K562 (cell line): ENCODE measurements at regions not wholly inside any gene's neighbourhood (a gene's known extent, or its start where the extent isn't known, plus 50 kb on each side); places are given as distances from the start of the nearest gene placed in this dataset.

Source experiments
- ATAC-seq: fragments of 200-7000 bp; cut with Tn5 transposase; 3 replicates; pipeline ENCODE4 v1.9.1; 2020; ENCODE audit warnings: moderate library complexity
- BruUV-seq: library from RNA; stranded (reverse); fragments of 400-500 nt; replicated peaks from 2 replicates; lab custom pipeline; 2021; lab: Mats Ljungman, UMichigan
- CTCF ChIA-PET: fragments of 300-600 bp; formaldehyde crosslinking; extraction: SDS; loops from one replicate; lab custom pipeline; 2021; ENCODE audit warnings: low intra/inter-chr PET ratio; lab: Yijun Ruan, JAX
- POLR2A ChIA-PET: fragments of 300-600, 350-650 bp; sonication (Branson Sonifier 250); formaldehyde crosslinking; extraction: SDS; loops from one replicate; lab custom pipeline; 2021; ENCODE audit warnings: antibody characterized with exemption, inconsistent platforms; lab: Yijun Ruan, JAX
- DNase-seq, 4 experiments: peaks; one replicate each; pipeline versions ENCODE4 v3.0.0 to v3.0.0-alpha.2; 2011 to 2018; ENCODE audit warnings: low spot score in 3 of 4, mixed read lengths in 3 of 4; ENCODE audit errors: extremely low read depth in 1 of 4
- FAIRE-seq: peaks from 2 replicates; lab custom pipeline; 2011; peaks lifted over from hg19 to GRCh38; lab: Jason Lieb, UNC
- H2AFZ ChIP-seq: 2 replicates; pipeline ENCODE4 v1.6.0; 2011; ENCODE audit warnings: low read depth, low read length, control low read depth, inconsistent platforms
- H3K27ac ChIP-seq: fragments of 200-600 bp; 3 replicates; pipeline ENCODE4 v1.8.0; 2011; ENCODE audit warnings: low read depth, mild to moderate bottlenecking, control low read depth, inconsistent platforms, low read length, moderate library complexity, mixed read lengths; ENCODE audit errors: extremely low read depth
- H3K27me3 ChIP-seq, 2 experiments: fragments of 300-600 bp in 1 of 2; 2 replicates in 1 of 2; 3 replicates in 1 of 2; pipeline versions ENCODE4 v1.6.0 to v1.8.0; 2011; ENCODE audit warnings: inconsistent platforms in 2 of 2, low read length in 2 of 2, mild to moderate bottlenecking in 1 of 2, mixed read lengths in 1 of 2, moderate library complexity in 1 of 2; ENCODE audit not compliant: control insufficient read depth in 2 of 2, insufficient read depth in 2 of 2
- H3K36me3 ChIP-seq: fragments of 300-600 bp; 3 replicates; pipeline ENCODE4 v1.8.0; 2011; ENCODE audit warnings: mild to moderate bottlenecking, low read length, inconsistent platforms; ENCODE audit not compliant: control insufficient read depth, insufficient read depth
- H3K4me1 ChIP-seq, 2 experiments: fragments of 200-600 bp in 1 of 2; replicated peaks in 1 of 2; 2 replicates in 1 of 2; 3 replicates in 1 of 2; pipeline versions ENCODE4 v1.5.1 to v1.8.0; 2011; ENCODE audit warnings: inconsistent platforms in 2 of 2, low read length in 2 of 2, mild to moderate bottlenecking in 1 of 2, mixed read lengths in 1 of 2, moderate library complexity in 1 of 2; ENCODE audit not compliant: control insufficient read depth in 2 of 2, insufficient read depth in 2 of 2
- H3K4me2 ChIP-seq: 2 replicates; pipeline ENCODE4 v1.6.1; 2011; ENCODE audit warnings: low read length, control low read depth, inconsistent platforms, mixed read lengths; ENCODE audit not compliant: insufficient read depth
- H3K4me3 ChIP-seq: fragments of 200-600 bp; sonication (generic), shearing (Covaris generic); 2 replicates; pipeline ENCODE4 v1.5.1; 2016; ENCODE audit warnings: control low read depth, inconsistent platforms
- H3K79me2 ChIP-seq: fragments of 200-600 bp; 3 replicates; pipeline ENCODE4 v1.8.0; 2011; ENCODE audit warnings: low read length, inconsistent platforms; ENCODE audit not compliant: control insufficient read depth, insufficient read depth
- H3K9ac ChIP-seq, 2 experiments: 2 replicates each; pipeline versions ENCODE4 v1.6.0 to v1.6.1; 2011; ENCODE audit warnings: low read depth in 2 of 2, low read length in 2 of 2, control low read depth in 1 of 2, inconsistent platforms in 1 of 2, mild to moderate bottlenecking in 1 of 2, mixed read lengths in 1 of 2; ENCODE audit not compliant: insufficient read depth in 1 of 2
- H3K9me1 ChIP-seq: one replicate; pipeline ENCODE4 v1.6.0; 2011; ENCODE audit warnings: inconsistent platforms, mild to moderate bottlenecking, low read length, moderate library complexity; ENCODE audit not compliant: control insufficient read depth, insufficient read depth
- H3K9me3 ChIP-seq: replicated peaks from 2 replicates; pipeline ENCODE4 v1.5.1; 2011; ENCODE audit warnings: low read depth, low read length, inconsistent platforms; ENCODE audit not compliant: control insufficient read depth, insufficient read depth
- H4K20me1 ChIP-seq: replicated peaks from 2 replicates; pipeline ENCODE4 v1.6.1; 2011; ENCODE audit warnings: low read length, inconsistent platforms, mixed read lengths; ENCODE audit not compliant: control insufficient read depth, insufficient read depth
- CBFA2T2 ChIP-seq: fragments of 450-650 bp; conservative IDR thresholded peaks from 2 replicates; pipeline ENCODE4 v1.6.1; 2017; ENCODE audit warnings: mild to moderate bottlenecking
- CHD1 ChIP-seq: fragments of 200-600 bp; sonication (generic); IDR thresholded peaks from one replicate; pipeline ENCODE4 v1.6.1; 2012; ENCODE audit warnings: mild to moderate bottlenecking, moderate library complexity, low read length, inconsistent platforms
- CTCF ChIP-seq, 3 experiments: IDR thresholded peaks in 2 of 3; conservative IDR thresholded peaks in 1 of 3; 2 replicates each; pipeline ENCODE4 v1.5.1; 2011 to 2012; ENCODE audit warnings: low read length in 3 of 3, mild to moderate bottlenecking in 3 of 3, control low read depth in 2 of 3, improper control_type of control experiment in 1 of 3, inconsistent platforms in 1 of 3, low read depth in 1 of 3, mixed read lengths in 1 of 3, moderate library complexity in 1 of 3; ENCODE audit not compliant: insufficient read depth in 2 of 3
- CUX1 ChIP-seq: fragments of 200-800 bp; sonication (Bioruptor generic); IDR thresholded peaks from 2 replicates; pipeline ENCODE4 v1.6.1; 2016; ENCODE audit warnings: missing genetic modification characterization, missing compliant biosample characterization
- ESRRA ChIP-seq: fragments of 450-650 bp; IDR thresholded peaks from 2 replicates; pipeline ENCODE4 v1.6.1; 2014; ENCODE audit warnings: low read depth, mild to moderate bottlenecking, moderate library complexity, borderline replicate concordance
- MLX ChIP-seq, 2 experiments: fragments of 450-650 bp in 1 of 2; sonication (generic) in 1 of 2; formaldehyde crosslinking; conservative IDR thresholded peaks; 2 replicates each; pipeline versions ENCODE4 v1.4.0 to v1.8.1; 2020 to 2022; ENCODE audit warnings: mild to moderate bottlenecking in 1 of 2, missing genetic modification reagents in 1 of 2
- NUFIP1 ChIP-seq: fragments of 450-650 bp; IDR thresholded peaks from 2 replicates; pipeline ENCODE4 v1.6.1; 2018; ENCODE audit not compliant: partially characterized antibody
- PRMT5 ChIP-seq: sonication (generic); formaldehyde crosslinking; IDR thresholded peaks from 2 replicates; pipeline ENCODE4 v1.5.0; 2020; ENCODE audit warnings: missing genetic modification reagents
- RFX7 ChIP-seq: fragments of 250-450 bp; sonication (Bioruptor Pico); IDR thresholded peaks from 2 replicates; pipeline ENCODE4 v1.5.1; 2021; ENCODE audit warnings: mild to moderate bottlenecking
- ZNF174 ChIP-seq: fragments of 250-450 bp; sonication (Bioruptor Pico); IDR thresholded peaks from 2 replicates; pipeline ENCODE4 v1.4.0; 2020; ENCODE audit warnings: mild to moderate bottlenecking
- ZNF316 ChIP-seq: fragments of 450-650 bp; IDR thresholded peaks from 2 replicates; pipeline ENCODE4 v1.6.1; 2016
- ZNF347 ChIP-seq: fragments of 450-650 bp; formaldehyde crosslinking; IDR thresholded peaks from 2 replicates; pipeline ENCODE4 v1.4.0; 2020; ENCODE audit warnings: low read depth, mild to moderate bottlenecking, moderate library complexity
- ZNF561 ChIP-seq: fragments of 450-650 bp; formaldehyde crosslinking; conservative IDR thresholded peaks from 2 replicates; pipeline ENCODE4 v1.4.0; 2020; ENCODE audit warnings: mild to moderate bottlenecking, moderate library complexity
- ZNF766 ChIP-seq: fragments of 200-800 bp; sonication (Bioruptor generic); conservative IDR thresholded peaks from 2 replicates; pipeline ENCODE4 v1.6.1; 2016; ENCODE audit warnings: missing genetic modification characterization, missing compliant biosample characterization
- WGBS: fragments of 100-300 bp; shearing (Covaris generic); methylation state at CpG from one replicate; pipeline ENCODE4 v1.1.6; 2016; ENCODE audit warnings: low coverage, mixed read lengths; ENCODE audit not compliant: insufficient coverage; ENCODE audit errors: missing lambda C conversion rate; 5-methylcytosine and 5-hydroxymethylcytosine counted together
- in situ Hi-C: fragments of 300-500 bp; cut with MboI; formaldehyde crosslinking; loops from 4 replicates; pipeline ENCODE4 v1.15.0; 2018; ENCODE audit warnings: inconsistent platforms, mixed read lengths
- intact Hi-C: fragments of 100-400 bp; cut with micrococcal nuclease; formaldehyde crosslinking; loops from 2 replicates; pipeline ENCODE4 v1.14.2; 2022

- FAIRE-seq (no peak), DNase-seq (no peak), ATAC-seq (no peak)
- Histone ChIP-seq H3K79me2 (no peaks in the 10 kb centered on the region), H3K27me3 (no peaks in the 10 kb centered on the region), H3K4me2 (no peak overlapping the region), H3K4me1 (no peaks in the 10 kb centered on the region), H3K27ac (no peak overlapping the region), H3K9me3 (no peaks in the 10 kb centered on the region), H3K9ac (no peak overlapping the region), H3K9me1 (no peaks in the 10 kb centered on the region), H4K20me1 (no peaks in the 10 kb centered on the region), H2AFZ (no peak overlapping the region), H3K4me3 (no peak overlapping the region), H3K36me3 (no peaks in the 10 kb centered on the region)
- BruUV-seq = no TSS peak
- in situ Hi-C loops = no loop called here
- 0% methylated on average over 2 of the region's 2 CpGs for WGBS
- ChIA-PET CTCF (no interaction called here), POLR2A (no interaction called here)
- intact Hi-C loops = no loop called here
- TF ChIP-seq ZNF316 = no peak
- TF ChIP-seq CUX1 (CRISPR knock-in tag) = no peak
- TF ChIP-seq CBFA2T2 = no peak
- no peak for TF ChIP-seq RFX7 (CRISPR knock-in tag)
- TF ChIP-seq CTCF (IDR thresholded peaks at IDR 0.05 in 2 of 3, conservative IDR thresholded peaks at IDR 0.05 in 1 of 3; ENCODE audit: insufficient read depth in 2 of 3, low read depth in 1 of 3, low read length in 3 of 3) = no peak
- TF ChIP-seq PRMT5 = no peak
- TF ChIP-seq ZNF561 = no peak
- no peak for TF ChIP-seq CHD1
- TF ChIP-seq MLX (CRISPR knock-in tag; conservative IDR thresholded peaks at IDR 0.05) = no peak
- no peak for TF ChIP-seq ZNF174 (CRISPR knock-in tag)
- no peak for TF ChIP-seq NUFIP1
- TF ChIP-seq ESRRA = no peak
- TF ChIP-seq ZNF347 (CRISPR knock-in tag) = no peak
- TF ChIP-seq ZNF766 = no peak
These were observed 54.5 kb upstream of the CD36 start for GRCh38 chr7:80583901-80584300.
